Caco-2 (cell line): ENCODE measurements at regions not wholly inside any gene's neighbourhood (a gene's known extent, or its start where the extent isn't known, plus 50 kb on each side); places are given as distances from the start of the nearest gene placed in this dataset.

Experiments
- BruUV-seq: library from RNA; stranded (reverse); fragments of 400-500 nt; replicated peaks from 2 replicates; lab custom pipeline; 2021; lab: Mats Ljungman, UMichigan
- CTCF ChIA-PET: fragments of 300-600 bp; sonication (Branson Sonifier 250); formaldehyde crosslinking; loops from one replicate; lab custom pipeline; 2022; ENCODE audit warnings: antibody characterized with exemption; lab: Charles Lee
- POLR2A ChIA-PET: fragments of 300-600 bp; sonication (Branson Sonifier 250); formaldehyde crosslinking; loops from one replicate; lab custom pipeline; 2022; ENCODE audit warnings: antibody characterized with exemption; lab: Charles Lee
- DNase-seq, 2 experiments: peaks; one replicate each; pipeline versions ENCODE4 v3.0.0 to v3.0.0-alpha.2; 2020 to 2022
- H3K27me3 ChIP-seq: replicated peaks from 2 replicates; pipeline ENCODE4 v1.6.0; 2011; ENCODE audit warnings: low read length; ENCODE audit not compliant: control insufficient read depth, insufficient read depth
- H3K36me3 ChIP-seq: 2 replicates; pipeline ENCODE4 v1.5.1; 2011; ENCODE audit warnings: low read length; ENCODE audit not compliant: control insufficient read depth, insufficient read depth
- H3K4me1 ChIP-seq: fragments of 250-450 bp; sonication (Bioruptor Pico); 2 replicates; pipeline ENCODE4 v1.5.1; 2020; ENCODE audit warnings: mild to moderate bottlenecking
- H3K4me3 ChIP-seq: 2 replicates; pipeline ENCODE4 v1.5.1; 2011; ENCODE audit warnings: low read depth, mild to moderate bottlenecking, control low read depth, low read length
- H3K9me3 ChIP-seq: fragments of 250-450 bp; sonication (Bioruptor Pico); 2 replicates; pipeline ENCODE4 v1.5.1; 2020; ENCODE audit warnings: mild to moderate bottlenecking, moderate library complexity
- H3K27ac Mint-ChIP-seq: one replicate; pipeline ENCODE4 v1.8.0; 2022; ENCODE audit warnings: mixed read lengths; ENCODE audit not compliant: unreplicated experiment
- H3K27me3 Mint-ChIP-seq: one replicate; pipeline ENCODE4 v1.8.0; 2022; ENCODE audit warnings: mixed read lengths; ENCODE audit not compliant: insufficient read depth, unreplicated experiment
- H3K36me3 Mint-ChIP-seq: one replicate; pipeline ENCODE4 v1.8.0; 2022; ENCODE audit warnings: mild to moderate bottlenecking, mixed read lengths; ENCODE audit not compliant: insufficient read depth, unreplicated experiment
- H3K4me1 Mint-ChIP-seq: one replicate; pipeline ENCODE4 v1.8.0; 2022; ENCODE audit warnings: low read depth, mixed read lengths; ENCODE audit not compliant: unreplicated experiment
- H3K4me3 Mint-ChIP-seq: one replicate; pipeline ENCODE4 v1.8.0; 2022; ENCODE audit warnings: mild to moderate bottlenecking, moderate library complexity, mixed read lengths; ENCODE audit not compliant: unreplicated experiment
- H3K9me3 Mint-ChIP-seq: one replicate; pipeline ENCODE4 v1.8.0; 2022; ENCODE audit warnings: mixed read lengths; ENCODE audit not compliant: unreplicated experiment
- CTCF ChIP-seq, 2 experiments: fragments of 200-600 bp in 1 of 2; IDR thresholded peaks; 1 replicate in 1 of 2; 2 replicates in 1 of 2; pipeline versions ENCODE4 v1.5.1 to v1.8.0; 2011 to 2022; ENCODE audit warnings: antibody characterized with exemption in 1 of 2, control low read depth in 1 of 2, inconsistent platforms in 1 of 2, low read depth in 1 of 2, low read length in 1 of 2, mild to moderate bottlenecking in 1 of 2, moderate library complexity in 1 of 2; ENCODE audit not compliant: insufficient read depth in 1 of 2, severe bottlenecking in 1 of 2, unreplicated experiment in 1 of 2
- intact Hi-C: fragments of 100-400 bp; cut with micrococcal nuclease; formaldehyde crosslinking; loops from one replicate; pipeline ENCODE4 v1.10.0; 2022; ENCODE audit not compliant: unreplicated experiment

- no peak for TF ChIP-seq CTCF (IDR thresholded peaks at IDR 0.05; ENCODE audit: insufficient read depth in 1 of 2, low read depth in 1 of 2, low read length in 1 of 2, severe bottlenecking in 1 of 2, unreplicated experiment in 1 of 2)
- no peak overlapping the region for H3K4me3 ChIP-seq
- BruUV-seq, result no TSS peak
- no peaks in the 10 kb centered on the region for H3K36me3 ChIP-seq
- H3K9me3 ChIP-seq, result no peaks in the 10 kb centered on the region
- ChIA-PET CTCF (no interaction called here), POLR2A (no interaction called here)
- H3K4me1 ChIP-seq, result no peaks in the 10 kb centered on the region
- Mint-ChIP-seq H3K27me3 (no peaks in the 10 kb centered on the region), H3K9me3 (peaks cover 15% of the 10 kb centered on the region), H3K27ac (no peak overlapping the region), H3K4me3 (no peak overlapping the region), H3K36me3 (no peaks in the 10 kb centered on the region), H3K4me1 (no peaks in the 10 kb centered on the region)
- DNase-seq, result no peak
- intact Hi-C loops, result no loop called here
- no peaks in the 10 kb centered on the region for H3K27me3 ChIP-seq
Measured at GRCh38 chr1:90142697-90143096, 147.8 kb downstream of the ZNF326 start.

- intact Hi-C loops, result no loop called here
- H3K27me3 ChIP-seq, result no peaks in the 10 kb centered on the region
- DNase-seq, result no peak
- ChIA-PET POLR2A (no interaction called here), CTCF (no interaction called here)
- no peak for TF ChIP-seq CTCF (IDR thresholded peaks at IDR 0.05; ENCODE audit: insufficient read depth in 1 of 2, low read depth in 1 of 2, low read length in 1 of 2, severe bottlenecking in 1 of 2, unreplicated experiment in 1 of 2)
- Mint-ChIP-seq H3K27ac (no peak overlapping the region), H3K9me3 (peaks cover 15% of the 10 kb centered on the region), H3K27me3 (no peaks in the 10 kb centered on the region), H3K4me3 (no peak overlapping the region), H3K36me3 (no peaks in the 10 kb centered on the region), H3K4me1 (no peaks in the 10 kb centered on the region)
- no peaks in the 10 kb centered on the region for H3K4me1 ChIP-seq
- no peaks in the 10 kb centered on the region for H3K9me3 ChIP-seq
- no peaks in the 10 kb centered on the region for H3K36me3 ChIP-seq
- H3K4me3 ChIP-seq, result no peak overlapping the region
- BruUV-seq, result no TSS peak
Measured at GRCh38 chr1:90139837-90140236, 144.9 kb downstream of the ZNF326 start.

GRCh38 chr1:90135286-90135685 lies 140.4 kb downstream of the ZNF326 start:
- no peak for DNase-seq
- Histone ChIP-seq H3K36me3 (no peaks in the 10 kb centered on the region), H3K4me1 (no peaks in the 10 kb centered on the region), H3K27me3 (no peaks in the 10 kb centered on the region), H3K4me3 (no peak overlapping the region), H3K9me3 (no peaks in the 10 kb centered on the region)
- Mint-ChIP-seq H3K4me3 (no peak overlapping the region), H3K4me1 (no peaks in the 10 kb centered on the region), H3K9me3 (peaks cover 4% of the 10 kb centered on the region), H3K27ac (no peak overlapping the region), H3K27me3 (peaks cover 2% of the 10 kb centered on the region), H3K36me3 (no peaks in the 10 kb centered on the region)
- no peak for TF ChIP-seq CTCF (IDR thresholded peaks at IDR 0.05; ENCODE audit: insufficient read depth in 1 of 2, low read depth in 1 of 2, low read length in 1 of 2, severe bottlenecking in 1 of 2, unreplicated experiment in 1 of 2)
- ChIA-PET CTCF (no interaction called here), POLR2A (no interaction called here)
- no TSS peak for BruUV-seq
- intact Hi-C loops, result no loop called here
